ENCODE measurements at regions not wholly inside any gene's neighbourhood (a gene's known extent, or its start where the extent isn't known, plus 50 kb on each side); places are given as distances from the start of the nearest gene placed in this dataset.

DNA sequence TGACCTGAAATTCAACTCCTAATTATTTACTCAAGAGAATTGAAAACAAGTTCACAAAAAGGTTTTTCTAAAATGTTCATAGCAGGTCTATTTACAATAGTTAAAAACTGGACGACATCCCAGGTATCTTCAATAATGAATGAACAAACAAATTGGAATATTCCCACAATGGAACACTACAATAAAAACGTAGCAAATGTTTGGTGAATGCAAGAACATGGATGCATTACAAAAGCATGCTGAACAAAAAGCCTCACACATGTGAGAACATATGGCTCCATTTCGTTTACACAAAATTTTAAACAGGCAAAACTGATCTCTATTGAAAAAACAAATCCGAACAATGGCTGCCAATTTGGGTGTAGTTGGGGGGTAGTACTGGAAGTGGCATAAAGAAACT, 669.9 kb downstream of the MTRR start:
- H3K4me2 ChIP-seq (ENCODE audit: low read length), result no peak overlapping the region
- H3K9ac ChIP-seq (ENCODE audit: low read length), result no peak overlapping the region
- TF ChIP-seq, protein P1, sequence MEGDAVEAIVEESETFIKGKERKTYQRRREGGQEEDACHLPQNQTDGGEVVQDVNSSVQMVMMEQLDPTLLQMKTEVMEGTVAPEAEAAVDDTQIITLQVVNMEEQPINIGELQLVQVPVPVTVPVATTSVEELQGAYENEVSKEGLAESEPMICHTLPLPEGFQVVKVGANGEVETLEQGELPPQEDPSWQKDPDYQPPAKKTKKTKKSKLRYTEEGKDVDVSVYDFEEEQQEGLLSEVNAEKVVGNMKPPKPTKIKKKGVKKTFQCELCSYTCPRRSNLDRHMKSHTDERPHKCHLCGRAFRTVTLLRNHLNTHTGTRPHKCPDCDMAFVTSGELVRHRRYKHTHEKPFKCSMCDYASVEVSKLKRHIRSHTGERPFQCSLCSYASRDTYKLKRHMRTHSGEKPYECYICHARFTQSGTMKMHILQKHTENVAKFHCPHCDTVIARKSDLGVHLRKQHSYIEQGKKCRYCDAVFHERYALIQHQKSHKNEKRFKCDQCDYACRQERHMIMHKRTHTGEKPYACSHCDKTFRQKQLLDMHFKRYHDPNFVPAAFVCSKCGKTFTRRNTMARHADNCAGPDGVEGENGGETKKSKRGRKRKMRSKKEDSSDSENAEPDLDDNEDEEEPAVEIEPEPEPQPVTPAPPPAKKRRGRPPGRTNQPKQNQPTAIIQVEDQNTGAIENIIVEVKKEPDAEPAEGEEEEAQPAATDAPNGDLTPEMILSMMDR (IDR thresholded peaks at IDR 0.05; ENCODE audit: low read depth, low read length), result no peak
- TF ChIP-seq EZH2phosphoT487 (IDR thresholded peaks at IDR 0.05; ENCODE audit: low read depth), result no peak
- no peak overlapping the region for H3K4me3 ChIP-seq (ENCODE audit: low read length)
- H3K27ac ChIP-seq (ENCODE audit: low read length), result no peak overlapping the region
- H3K36me3 ChIP-seq (replicated peaks; ENCODE audit: low read depth, low read length), result no peaks in the 10 kb centered on the region
- H3K9me3 ChIP-seq (ENCODE audit: insufficient read depth, low read length), result no peaks in the 10 kb centered on the region
- H4K20me1 ChIP-seq (ENCODE audit: insufficient read depth, low read length), result no peaks in the 10 kb centered on the region
- H2AFZ ChIP-seq (ENCODE audit: low read depth, low read length), result no peak overlapping the region
- H3K79me2 ChIP-seq (ENCODE audit: low read length), result no peaks in the 10 kb centered on the region
- no peaks in the 10 kb centered on the region for H3K27me3 ChIP-seq (ENCODE audit: low read depth, low read length)
- no peaks in the 10 kb centered on the region for H3K4me1 ChIP-seq (ENCODE audit: low read length)

DNA sequence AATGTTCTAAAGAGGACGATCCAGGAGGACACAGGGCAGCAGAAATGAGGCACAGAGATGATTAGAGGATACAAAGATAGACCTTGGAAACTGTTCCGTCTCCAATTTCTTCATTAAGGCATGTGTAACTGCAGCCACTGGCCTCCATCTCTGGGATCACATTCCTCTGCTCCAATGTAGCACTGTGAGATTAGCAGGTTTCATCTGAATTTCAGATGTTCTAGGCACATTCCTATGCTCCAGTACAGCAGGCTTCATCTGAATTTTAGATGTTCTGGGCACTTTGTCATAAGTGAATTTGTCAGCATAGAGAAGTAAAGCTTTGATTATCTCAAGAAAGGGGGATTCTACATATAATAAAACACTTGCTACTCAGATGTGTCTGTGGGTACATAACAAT, 671.4 kb downstream of the MTRR start:
- TF ChIP-seq, protein P1 (IDR thresholded peaks at IDR 0.05; ENCODE audit: low read depth, low read length), result no peak
- no peak for TF ChIP-seq EZH2phosphoT487 (IDR thresholded peaks at IDR 0.05; ENCODE audit: low read depth)
- Histone ChIP-seq H3K27ac (ENCODE audit: low read length) (no peak overlapping the region), H4K20me1 (ENCODE audit: insufficient read depth, low read length) (no peaks in the 10 kb centered on the region), H3K4me3 (ENCODE audit: low read length) (no peak overlapping the region), H3K9ac (ENCODE audit: low read length) (no peak overlapping the region), H3K9me3 (ENCODE audit: insufficient read depth, low read length) (no peaks in the 10 kb centered on the region), H3K79me2 (ENCODE audit: low read length) (no peaks in the 10 kb centered on the region), H3K4me2 (ENCODE audit: low read length) (no peak overlapping the region), H3K27me3 (ENCODE audit: low read depth, low read length) (no peaks in the 10 kb centered on the region), H3K36me3 (replicated peaks; ENCODE audit: low read depth, low read length) (no peaks in the 10 kb centered on the region), H3K4me1 (ENCODE audit: low read length) (no peaks in the 10 kb centered on the region), H2AFZ (ENCODE audit: low read depth, low read length) (no peak overlapping the region)

DNA sequence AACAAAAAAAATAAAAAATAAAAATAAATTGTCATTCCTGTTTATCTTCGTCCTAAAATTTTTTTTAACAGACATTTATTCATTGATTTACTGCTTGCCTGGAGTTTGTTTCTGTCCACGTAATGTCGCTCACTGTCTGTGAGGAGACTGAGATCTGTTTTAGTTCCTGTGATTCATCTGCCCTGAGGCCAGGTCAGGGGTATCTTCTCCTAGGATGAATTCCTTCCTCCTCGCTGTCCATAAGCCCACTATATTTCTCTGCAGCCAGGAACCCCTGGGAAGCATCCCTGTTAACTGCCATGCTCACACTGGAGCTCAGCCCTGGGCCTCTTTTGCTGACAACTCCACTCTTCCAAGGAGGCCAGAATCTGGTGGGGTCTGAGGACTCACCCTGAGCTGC, 682.0 kb downstream of the MTRR start:
- Histone ChIP-seq H2AFZ (ENCODE audit: low read depth, low read length) (no peak overlapping the region), H3K9me3 (ENCODE audit: insufficient read depth, low read length) (no peaks in the 10 kb centered on the region), H3K79me2 (ENCODE audit: low read length) (no peaks in the 10 kb centered on the region), H3K4me3 (ENCODE audit: low read length) (no peak overlapping the region), H3K36me3 (replicated peaks; ENCODE audit: low read depth, low read length) (no peaks in the 10 kb centered on the region), H3K4me1 (ENCODE audit: low read length) (no peaks in the 10 kb centered on the region), H3K4me2 (ENCODE audit: low read length) (no peak overlapping the region), H3K27ac (ENCODE audit: low read length) (no peak overlapping the region), H3K27me3 (ENCODE audit: low read depth, low read length) (no peaks in the 10 kb centered on the region), H3K9ac (ENCODE audit: low read length) (no peak overlapping the region), H4K20me1 (ENCODE audit: insufficient read depth, low read length) (no peaks in the 10 kb centered on the region)
- TF ChIP-seq, protein P1 (IDR thresholded peaks at IDR 0.05; ENCODE audit: low read depth, low read length), result no peak

DNA sequence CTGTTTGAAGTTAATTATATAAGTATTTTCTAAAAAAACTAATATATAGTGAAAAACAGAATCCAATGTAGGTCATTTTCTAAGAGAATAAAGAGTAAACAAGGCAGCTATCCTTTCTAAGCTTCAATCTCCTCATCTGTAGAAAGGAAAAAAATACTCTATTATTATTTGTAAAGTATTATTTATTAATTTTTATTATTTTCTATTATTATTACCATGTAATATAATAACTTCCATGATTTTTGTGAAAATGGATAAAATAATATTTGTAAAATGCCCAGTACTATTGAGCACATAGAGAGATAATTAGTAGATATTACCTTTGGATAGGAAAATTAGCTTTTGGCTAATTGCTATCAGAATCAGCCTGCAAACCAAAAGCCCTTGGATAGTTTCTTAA, 684.4 kb downstream of the MTRR start:
- Histone ChIP-seq H2AFZ (ENCODE audit: low read depth, low read length) (no peak overlapping the region), H3K4me2 (ENCODE audit: low read length) (no peak overlapping the region), H3K4me3 (ENCODE audit: low read length) (no peak overlapping the region), H3K27ac (ENCODE audit: low read length) (no peak overlapping the region), H3K27me3 (ENCODE audit: low read depth, low read length) (no peaks in the 10 kb centered on the region), H3K9ac (ENCODE audit: low read length) (no peak overlapping the region), H3K4me1 (ENCODE audit: low read length) (no peaks in the 10 kb centered on the region), H3K36me3 (replicated peaks; ENCODE audit: low read depth, low read length) (no peaks in the 10 kb centered on the region), H3K79me2 (ENCODE audit: low read length) (no peaks in the 10 kb centered on the region), H3K9me3 (ENCODE audit: insufficient read depth, low read length) (no peaks in the 10 kb centered on the region), H4K20me1 (ENCODE audit: insufficient read depth, low read length) (no peaks in the 10 kb centered on the region)
- no peak for TF ChIP-seq EZH2phosphoT487 (IDR thresholded peaks at IDR 0.05; ENCODE audit: low read depth)
- TF ChIP-seq, protein P1 (IDR thresholded peaks at IDR 0.05; ENCODE audit: low read depth, low read length), result no peak
